ENCODE measurements at regions not wholly inside any gene's neighbourhood (a gene's known extent, or its start where the extent isn't known, plus 50 kb on each side); places are given as distances from the start of the nearest gene placed in this dataset.

- H3K36me3 ChIP-seq (replicated peaks in 1 of 2; ENCODE audit: control extremely low read depth in 1 of 2, control insufficient read depth in 1 of 2, extremely low read depth in 1 of 2, insufficient read depth in 2 of 2, low read length in 1 of 2) = no peaks in the 10 kb centered on the region
- no peak overlapping the region for H3K4me2 ChIP-seq (replicated peaks; ENCODE audit: low read depth, low read length, poor library complexity, severe bottlenecking)
- no peak for DNase-seq
- ChIA-PET CTCF (no interaction called here), POLR2A (no interaction called here)
- Mint-ChIP-seq H3K9me3 (ENCODE audit: insufficient read depth) (peaks cover 4% of the 10 kb centered on the region), H3K4me3 (no peak overlapping the region), H3K4me1 (no peaks in the 10 kb centered on the region), H3K27ac (no peak overlapping the region), H3K27me3 (no peaks in the 10 kb centered on the region)
- H3K79me2 ChIP-seq (ENCODE audit: control insufficient read depth, insufficient read depth, low read length) = no peaks in the 10 kb centered on the region
- no peak overlapping the region for H2AFZ ChIP-seq (ENCODE audit: insufficient read depth, low read depth, low read length, poor library complexity, severe bottlenecking)
- no peak for ATAC-seq (ENCODE audit: low read depth)
- H4K20me1 ChIP-seq (ENCODE audit: control insufficient read depth, insufficient read depth, low read length, poor library complexity, severe bottlenecking) = no peaks in the 10 kb centered on the region
- H3K4me3 ChIP-seq (ENCODE audit: control extremely low read depth in 1 of 5, extremely low read depth in 1 of 5, insufficient read depth in 1 of 5, low read depth in 2 of 5, low read length in 4 of 5) = no peak overlapping the region
- intact Hi-C loops (cut with micrococcal nuclease) = no loop called here
- H3K9ac ChIP-seq (ENCODE audit: low read length) = no peak overlapping the region
- H3K4me1 ChIP-seq (ENCODE audit: control insufficient read depth in 2 of 2, insufficient read depth in 2 of 2, low read length in 2 of 2) = no peaks in the 10 kb centered on the region
- peaks cover 0 to 8% (median 0%) of the 10 kb centered on the region in 3 donors for H3K9me3 ChIP-seq (ENCODE audit: control extremely low read depth in 1 of 3, control insufficient read depth in 2 of 3, insufficient read depth in 1 of 3, low read length in 2 of 3)
- no peak for TF ChIP-seq CTCF (IDR thresholded peaks at IDR 0.05)
- TF ChIP-seq EZH2 (IDR thresholded peaks at IDR 0.05; ENCODE audit: borderline replicate concordance, insufficient read depth, low read depth, low read length, poor library complexity, severe bottlenecking) = no peak
- no peak overlapping the region for H3K27ac ChIP-seq (ENCODE audit: low read length in 2 of 2)
- H3K27me3 ChIP-seq (replicated peaks in 1 of 4; ENCODE audit: control extremely low read depth in 1 of 4, control insufficient read depth in 3 of 4, insufficient read depth in 4 of 4, low read length in 3 of 4) = no peaks in the 10 kb centered on the region
- WGBS (ENCODE audit: insufficient coverage) = 59% methylated on average over 2 of the region's 3 CpGs
These were observed 228.4 kb upstream of the ZFP42 start for GRCh38 chr4:187767158-187767557.

- H3K4me2 ChIP-seq (replicated peaks; ENCODE audit: low read depth, low read length, poor library complexity, severe bottlenecking) = no peak overlapping the region
- ATAC-seq (ENCODE audit: low read depth) (no peak), DNase-seq (no peak)
- H3K9ac ChIP-seq (ENCODE audit: low read length) = no peak overlapping the region
- H4K20me1 ChIP-seq (ENCODE audit: control insufficient read depth, insufficient read depth, low read length, poor library complexity, severe bottlenecking) = no peaks in the 10 kb centered on the region
- H3K4me1 ChIP-seq (ENCODE audit: control insufficient read depth in 2 of 2, insufficient read depth in 2 of 2, low read length in 2 of 2) = no peaks in the 10 kb centered on the region
- TF ChIP-seq EZH2 (IDR thresholded peaks at IDR 0.05; ENCODE audit: borderline replicate concordance, insufficient read depth, low read depth, low read length, poor library complexity, severe bottlenecking) = no peak
- H3K27me3 ChIP-seq (replicated peaks in 1 of 4; ENCODE audit: control extremely low read depth in 1 of 4, control insufficient read depth in 3 of 4, insufficient read depth in 4 of 4, low read length in 3 of 4) = no peaks in the 10 kb centered on the region
- POLR2A ChIA-PET = no interaction called here
- no peaks in the 10 kb centered on the region for H3K79me2 ChIP-seq (ENCODE audit: control insufficient read depth, insufficient read depth, low read length)
- peaks cover 4% of the 10 kb centered on the region for H3K9me3 Mint-ChIP-seq (ENCODE audit: insufficient read depth)
- H3K27ac ChIP-seq (ENCODE audit: low read length in 2 of 2) = no peak overlapping the region
- intact Hi-C loops (cut with micrococcal nuclease) = no loop called here
- H3K27me3 Mint-ChIP-seq = no peaks in the 10 kb centered on the region
- H3K9me3 ChIP-seq (ENCODE audit: control extremely low read depth in 1 of 3, control insufficient read depth in 2 of 3, insufficient read depth in 1 of 3, low read length in 2 of 3) = peaks cover 0 to 8% (median 0%) of the 10 kb centered on the region in 3 donors
- no peak overlapping the region for H2AFZ ChIP-seq (ENCODE audit: insufficient read depth, low read depth, low read length, poor library complexity, severe bottlenecking)
- H3K4me3 ChIP-seq (ENCODE audit: control extremely low read depth in 1 of 5, extremely low read depth in 1 of 5, insufficient read depth in 1 of 5, low read depth in 2 of 5, low read length in 4 of 5) = no peak overlapping the region
- no peaks in the 10 kb centered on the region for H3K4me1 Mint-ChIP-seq
- CTCF ChIA-PET = no interaction called here
- no peak overlapping the region for H3K27ac Mint-ChIP-seq
- H3K36me3 ChIP-seq (replicated peaks in 1 of 2; ENCODE audit: control extremely low read depth in 1 of 2, control insufficient read depth in 1 of 2, extremely low read depth in 1 of 2, insufficient read depth in 2 of 2, low read length in 1 of 2) = no peaks in the 10 kb centered on the region
- no peak overlapping the region for H3K4me3 Mint-ChIP-seq
These were observed 227.9 kb upstream of the ZFP42 start for GRCh38 chr4:187767687-187768086.

Data from B cell (primary cell).